Sciatic nerve (tissue), 2 donors: ENCODE measurements at regions not wholly inside any gene's neighbourhood (a gene's known extent, or its start where the extent isn't known, plus 50 kb on each side); places are given as distances from the start of the nearest gene placed in this dataset.
"Not testable (repeated sequence)": the region's sequence is repeated elsewhere in the genome, so short reads cannot be mapped to it uniquely, and the experiment has no call there.

Experiments used
- ATAC-seq: fragments of 200-7000 bp; cut with Tn5 transposase; one replicate; pipeline ENCODE4 v1.9.1; 2020; ENCODE audit warnings: mild to moderate bottlenecking, moderate library complexity
- DNase-seq: peaks from one replicate; pipeline ENCODE4 v3.0.0-alpha.2; 2020; ENCODE audit warnings: low spot score
- intact Hi-C: fragments of 100-400 bp; cut with DNase I; formaldehyde crosslinking; loops from one replicate; pipeline ENCODE4 v1.14.2; 2022
- donor health status: DM: no; HTN: no; CAD: no.
- donor health status: DM: no; HTN: no; CAD: no.

DNA sequence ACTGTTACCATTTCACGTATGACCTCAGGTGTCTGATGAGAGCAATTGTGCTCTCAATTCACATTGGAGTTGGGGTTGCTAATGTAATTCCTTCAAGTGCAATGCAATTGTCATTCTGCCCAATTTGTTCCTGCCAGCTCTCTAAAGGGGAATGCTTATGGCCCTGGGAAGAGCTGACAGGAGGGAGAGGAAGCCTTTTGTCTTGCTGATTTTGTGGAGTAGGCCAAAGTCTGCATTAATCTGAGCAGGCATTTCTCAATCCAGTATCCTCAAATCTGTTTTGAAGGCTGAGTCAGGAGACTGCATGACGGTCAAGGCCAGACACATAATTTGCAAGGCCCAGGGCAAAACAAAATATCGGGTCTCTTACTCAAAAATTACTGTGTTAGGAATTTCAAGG, 326.4 kb upstream of the SPHKAP start:
- intact Hi-C loops = no loop called here
- peak; percentile 49 for ATAC-seq
- no peak for DNase-seq

DNA sequence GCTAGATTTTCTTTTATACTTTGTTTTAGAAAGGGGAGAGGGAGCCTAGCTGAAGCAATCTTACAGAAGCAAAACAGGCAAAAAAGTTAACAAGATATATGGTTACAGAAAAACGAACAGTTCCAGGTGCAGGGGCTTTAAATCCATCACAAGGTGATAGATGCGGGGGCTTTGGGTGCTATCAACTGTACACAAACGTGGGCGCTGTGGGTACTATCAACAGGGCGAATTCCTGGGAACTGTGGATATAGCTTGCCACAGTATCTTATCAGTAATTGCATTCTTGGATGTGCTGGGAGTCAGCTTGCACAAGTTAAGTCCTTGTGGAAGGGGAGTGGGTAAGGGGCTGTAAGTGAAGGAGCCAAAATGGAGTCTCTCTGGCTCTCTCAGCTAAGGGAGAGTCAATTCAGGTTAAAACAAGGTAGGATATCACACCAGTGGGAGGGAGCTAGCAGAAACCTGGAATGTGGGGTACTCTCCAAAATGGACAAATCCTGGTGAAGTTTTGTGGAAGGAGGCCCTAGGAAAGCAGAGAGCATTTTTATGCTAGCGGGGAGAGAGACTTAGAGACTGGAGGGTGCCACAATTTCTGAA, 325.8 kb upstream of the SPHKAP start:
- intact Hi-C loops = no loop called here
- DNase-seq (no peak), ATAC-seq (no peak)

DNA sequence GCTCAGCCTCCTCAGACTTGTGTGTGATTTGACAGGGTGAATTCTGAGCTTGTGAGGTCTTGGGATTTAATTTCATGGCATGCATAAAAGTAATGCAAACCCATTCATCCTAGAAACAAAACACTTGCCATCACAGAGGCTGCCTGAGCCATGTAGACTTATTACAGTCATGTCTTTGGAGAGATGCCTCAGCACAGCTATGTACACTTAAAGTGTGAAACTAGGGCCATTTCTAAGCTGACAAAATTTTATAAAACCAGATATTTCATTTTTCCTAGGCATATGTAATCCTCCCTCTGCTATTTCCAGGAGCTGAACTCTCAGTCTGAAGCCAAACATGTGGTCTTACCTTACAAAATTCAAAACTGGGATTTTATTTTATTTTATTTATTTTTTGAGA, 322.2 kb upstream of the SPHKAP start:
- ATAC-seq (no peak), DNase-seq (no peak)
- intact Hi-C loops = no loop called here

DNA sequence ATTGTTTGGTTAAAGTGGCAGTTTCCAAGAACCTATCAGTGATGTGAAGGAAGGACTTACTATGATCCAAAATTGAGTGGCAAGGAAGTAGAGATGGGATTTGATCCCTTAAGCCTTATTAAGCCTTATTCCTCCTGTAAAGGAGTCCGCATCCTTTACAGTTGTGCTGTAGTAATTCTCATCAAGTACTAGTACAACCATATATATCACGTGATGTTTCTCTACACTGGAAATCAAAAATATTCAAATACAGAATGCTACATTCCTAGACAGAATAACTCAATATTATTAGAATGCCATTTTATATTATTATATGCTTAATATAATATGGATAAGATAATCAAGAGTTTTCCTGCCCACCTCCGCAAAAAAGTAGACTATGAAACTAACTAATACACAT, 312.4 kb upstream of the SPHKAP start:
- DNase-seq = no peak
- no peak for ATAC-seq
- intact Hi-C loops = no loop called here

DNA sequence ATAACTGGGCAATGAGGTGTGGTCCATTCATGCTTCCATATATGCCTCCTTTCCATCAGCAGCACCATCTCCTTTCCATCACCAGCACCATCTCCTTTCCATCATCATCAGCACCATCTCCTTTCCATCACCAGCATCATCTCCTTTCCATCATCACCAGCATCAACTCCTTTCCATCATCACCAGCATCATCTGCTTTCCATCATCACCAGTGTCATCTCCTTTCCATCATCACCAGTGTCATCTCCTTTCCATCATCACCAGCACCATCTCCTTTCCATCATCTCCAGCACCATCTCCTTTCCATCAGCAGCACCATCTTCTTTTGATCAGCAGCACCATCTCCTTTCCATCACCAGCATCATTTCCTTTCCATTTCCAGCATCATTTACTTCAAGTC, 297.5 kb upstream of the SPHKAP start:
- DNase-seq = no peak
- ATAC-seq = no peak
- intact Hi-C loops = no loop called here

DNA sequence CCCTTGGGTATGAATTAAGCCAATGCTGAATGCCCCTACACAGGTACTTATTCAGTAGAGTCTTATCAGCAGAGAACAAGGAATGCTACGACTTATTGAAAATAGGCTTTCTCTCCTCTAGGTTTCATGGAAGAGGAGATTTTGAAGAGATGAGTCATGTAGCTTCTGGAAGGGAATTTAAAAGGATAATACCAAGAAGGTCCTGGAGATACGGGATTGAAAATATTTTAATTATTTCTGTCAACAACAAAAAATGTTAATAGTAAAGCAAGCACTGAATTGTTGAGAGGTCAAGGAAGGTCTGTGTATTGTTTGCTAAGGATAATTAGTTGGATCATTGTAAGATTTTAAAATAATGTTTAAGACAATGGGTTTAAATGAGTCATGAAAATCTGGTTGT, 293.0 kb upstream of the SPHKAP start:
- ATAC-seq (no peak), DNase-seq (no peak)
- intact Hi-C loops = no loop called here

DNA sequence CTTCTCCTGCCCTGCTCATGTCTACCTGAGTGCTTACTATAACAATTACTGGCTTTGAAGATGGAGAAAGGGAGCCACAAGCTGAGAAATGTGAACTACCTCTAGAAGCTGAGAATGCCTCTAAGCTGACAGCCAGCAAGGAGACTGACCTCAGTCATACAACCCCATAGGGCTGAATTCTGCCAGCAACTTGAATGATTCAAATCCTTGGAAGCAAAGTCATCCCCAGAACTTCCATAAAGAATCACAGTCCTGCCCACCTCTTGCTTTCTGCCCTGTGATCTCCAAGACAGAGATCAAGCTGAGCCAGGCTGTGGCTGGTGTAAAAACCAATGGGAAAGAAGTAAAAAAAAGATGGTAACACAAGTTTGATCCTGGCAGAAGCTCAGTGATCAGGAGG, 288.2 kb upstream of the SPHKAP start:
- DNase-seq (no peak), ATAC-seq (no peak)
- intact Hi-C loops = no loop called here

DNA sequence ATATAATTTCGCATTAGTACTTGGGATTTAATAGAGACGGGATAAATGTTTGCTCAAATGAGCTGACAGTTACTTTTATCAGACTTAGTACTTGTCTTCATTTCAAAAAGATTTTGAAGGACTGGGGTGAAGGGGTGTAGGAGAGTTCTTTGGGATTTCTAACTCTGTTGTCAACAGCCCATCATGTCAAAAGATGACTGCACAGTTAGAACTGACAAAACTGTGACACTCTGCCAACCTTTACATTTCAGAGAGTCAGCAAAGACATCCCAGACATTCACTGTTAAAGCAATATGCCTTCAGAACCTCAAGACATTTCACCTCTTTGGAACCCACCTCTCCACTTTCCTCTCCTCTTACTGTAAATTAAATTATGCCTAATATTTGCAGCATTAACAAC, 285.4 kb upstream of the SPHKAP start:
- DNase-seq = no peak
- intact Hi-C loops = no loop called here
- ATAC-seq = no peak

DNA sequence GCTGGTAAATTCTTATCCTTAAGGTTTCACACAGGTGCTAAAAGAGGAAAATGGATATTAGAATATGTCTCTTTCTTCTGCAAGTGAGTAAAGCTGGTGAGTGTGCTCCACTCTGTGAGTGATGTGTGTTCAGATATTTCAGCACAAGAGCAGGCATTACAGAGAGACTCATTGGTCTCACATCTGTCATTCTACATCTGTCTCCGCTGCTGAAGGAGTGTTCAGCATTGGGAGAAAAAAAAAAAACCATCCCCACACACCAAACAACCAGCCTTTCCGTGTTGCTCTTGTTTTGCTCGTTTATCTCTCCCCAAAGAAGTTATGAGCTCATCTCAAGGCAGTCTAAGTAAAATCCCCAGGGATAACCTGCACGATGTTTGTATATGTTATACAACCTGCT, 283.9 kb upstream of the SPHKAP start:
- ATAC-seq (no peak), DNase-seq (no peak)
- intact Hi-C loops = no loop called here

DNA sequence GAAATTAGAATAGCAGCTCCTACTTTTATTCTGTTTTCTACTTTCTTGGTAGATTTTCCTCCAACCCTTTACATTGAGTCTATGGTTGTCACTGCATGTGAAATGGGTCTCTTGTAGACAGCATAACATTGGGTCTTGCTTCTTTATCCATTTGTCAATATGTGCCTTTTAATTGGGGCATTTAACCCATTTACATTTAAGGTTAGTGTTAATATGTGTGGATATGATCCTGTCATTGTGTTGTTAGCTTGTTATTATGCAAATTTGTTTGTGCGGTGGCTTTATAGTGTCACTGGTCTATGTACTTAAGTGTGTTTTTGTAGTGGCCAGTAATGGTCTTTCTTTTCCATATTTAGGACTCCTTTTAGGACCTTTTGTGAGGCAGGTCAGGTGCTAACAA, 276.9 kb upstream of the SPHKAP start:
- no peak for ATAC-seq

DNA sequence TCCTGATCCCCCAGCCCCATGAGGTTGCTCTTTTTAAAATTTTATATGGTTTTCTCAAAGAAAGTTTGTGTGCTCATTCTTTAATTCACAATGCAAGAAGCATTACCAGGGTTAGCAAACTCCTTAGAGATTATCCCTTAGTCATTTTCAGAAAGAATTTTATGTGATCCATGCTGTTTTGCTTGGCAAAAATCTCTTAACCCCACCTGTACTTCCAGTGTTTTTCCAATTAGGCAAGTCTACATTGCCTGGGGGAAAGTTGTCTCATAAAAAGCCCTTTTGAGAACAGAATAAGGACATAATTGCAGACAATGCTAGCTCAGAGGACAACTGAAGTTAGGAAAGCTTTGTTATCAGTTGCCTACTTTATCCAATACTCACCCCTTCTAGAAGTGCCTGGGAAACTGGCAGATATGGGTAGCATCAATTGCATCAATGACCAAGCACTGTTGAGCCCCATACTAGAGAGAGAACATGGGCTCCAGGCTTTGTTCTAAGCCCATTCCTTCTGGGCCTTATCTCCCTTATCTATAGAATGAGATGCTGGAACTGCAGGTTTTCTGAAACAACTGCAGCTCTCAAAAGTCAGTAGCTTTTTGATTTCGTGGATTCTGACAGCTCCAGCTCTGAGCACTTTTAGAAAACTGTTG, 265.9 kb upstream of the SPHKAP start:
- no peak for DNase-seq
- ATAC-seq = no peak
- intact Hi-C loops = no loop called here

More for the DNA sequence above, 276.9 kb upstream of the SPHKAP start:
- DNase-seq = no peak
- intact Hi-C loops = no loop called here

DNA sequence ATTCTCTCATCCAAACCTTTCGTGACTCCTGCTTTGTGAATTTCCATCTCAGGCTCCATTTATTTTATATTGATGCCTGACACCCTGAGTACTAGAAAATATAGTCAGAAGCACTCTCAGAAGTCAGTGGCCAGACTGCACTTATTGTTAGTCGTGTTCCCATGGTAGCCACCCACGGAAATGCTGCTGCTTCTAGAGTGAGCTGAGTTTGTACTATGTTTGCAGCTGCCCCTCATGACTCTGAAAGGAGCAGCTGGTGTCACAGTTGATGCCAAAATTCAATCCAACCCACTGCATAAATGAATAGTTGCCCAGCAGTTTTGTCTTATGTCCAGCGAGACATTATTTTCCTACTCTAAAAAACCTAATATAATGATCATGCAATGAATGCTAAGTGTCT, 265.2 kb upstream of the SPHKAP start:
- DNase-seq = no peak
- intact Hi-C loops = no loop called here
- peak; percentile 65 for ATAC-seq

DNA sequence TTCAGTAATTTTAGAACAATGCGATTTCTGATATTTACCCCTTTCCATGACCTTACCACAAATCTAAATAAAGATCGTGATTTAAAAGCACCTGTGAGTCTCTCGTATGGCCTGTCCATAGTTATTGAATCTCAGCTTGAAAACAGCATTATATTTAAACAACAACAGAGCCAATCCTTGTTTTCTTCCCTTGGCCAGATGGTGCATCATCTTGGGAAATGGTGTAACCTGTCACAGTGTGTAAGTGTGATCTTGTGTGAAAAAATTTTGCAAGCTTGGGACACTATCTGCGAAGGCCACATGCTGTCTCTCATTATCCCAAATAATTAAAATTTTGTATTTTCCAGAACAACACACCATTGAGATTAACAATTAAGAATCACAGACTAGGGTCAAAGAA, 262.7 kb upstream of the SPHKAP start:
- intact Hi-C loops = no loop called here
- DNase-seq (no peak), ATAC-seq (no peak)

DNA sequence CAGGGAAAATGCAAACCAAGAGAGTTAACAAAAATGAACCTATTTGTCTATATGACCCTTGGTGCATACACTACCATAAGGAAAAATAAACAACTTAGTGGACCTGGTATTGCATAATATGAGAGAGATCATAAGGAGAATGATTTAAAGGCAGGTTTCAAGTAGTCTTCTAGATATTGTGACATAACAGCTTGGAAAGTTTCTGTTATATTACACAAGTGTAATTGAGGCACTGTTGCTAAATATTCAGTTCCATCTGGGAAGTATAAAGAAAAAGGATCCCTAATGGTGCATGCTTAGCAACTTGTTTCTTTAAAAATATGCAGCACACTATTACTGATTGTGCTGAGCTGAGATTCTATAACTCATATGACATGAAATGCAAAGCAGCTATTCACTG, 252.2 kb upstream of the SPHKAP start:
- ATAC-seq = no peak
- no peak for DNase-seq
- intact Hi-C loops = no loop called here

DNA sequence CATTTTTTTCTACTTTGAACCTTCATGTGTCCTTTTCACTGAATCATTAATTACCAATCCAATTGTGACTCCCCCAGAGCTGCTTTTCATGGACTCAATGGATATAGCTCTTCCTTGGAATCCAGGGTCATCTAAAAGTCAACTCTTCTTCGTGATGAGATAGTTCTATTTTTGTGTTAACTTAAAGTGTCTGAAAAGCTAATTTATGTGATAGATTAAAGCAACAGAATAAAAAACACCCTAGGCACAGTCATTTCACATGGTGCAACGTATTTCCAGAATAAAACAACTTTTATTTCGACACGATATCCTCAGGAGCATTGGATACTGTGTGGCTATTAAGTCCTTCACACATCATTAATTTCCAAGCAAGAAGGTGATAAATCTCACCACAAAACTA, 250.6 kb upstream of the SPHKAP start:
- intact Hi-C loops = no loop called here

DNA sequence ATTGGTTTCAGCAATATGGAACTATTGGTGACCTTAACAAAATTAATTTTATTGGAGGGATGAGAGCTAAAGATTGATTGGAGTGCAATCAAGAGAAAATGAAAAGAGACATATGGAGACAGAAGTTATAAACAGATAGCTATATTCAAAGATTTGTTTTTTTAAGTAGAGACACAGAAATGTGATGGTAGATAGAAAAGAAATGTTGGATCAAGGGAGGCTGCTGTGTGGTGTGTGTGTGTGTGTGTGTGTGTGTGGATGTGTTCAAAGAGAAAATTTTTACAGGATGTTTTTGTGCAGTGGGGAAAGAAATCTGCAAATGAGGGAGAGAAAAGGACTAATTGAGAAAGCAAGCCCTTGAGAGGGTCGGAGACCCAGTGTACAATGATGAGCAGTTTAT, 249.5 kb upstream of the SPHKAP start:
- ATAC-seq = no peak
- intact Hi-C loops = no loop called here
- no peak for DNase-seq

More for the DNA sequence above, 250.6 kb upstream of the SPHKAP start:
- DNase-seq (no peak), ATAC-seq (no peak)

DNA sequence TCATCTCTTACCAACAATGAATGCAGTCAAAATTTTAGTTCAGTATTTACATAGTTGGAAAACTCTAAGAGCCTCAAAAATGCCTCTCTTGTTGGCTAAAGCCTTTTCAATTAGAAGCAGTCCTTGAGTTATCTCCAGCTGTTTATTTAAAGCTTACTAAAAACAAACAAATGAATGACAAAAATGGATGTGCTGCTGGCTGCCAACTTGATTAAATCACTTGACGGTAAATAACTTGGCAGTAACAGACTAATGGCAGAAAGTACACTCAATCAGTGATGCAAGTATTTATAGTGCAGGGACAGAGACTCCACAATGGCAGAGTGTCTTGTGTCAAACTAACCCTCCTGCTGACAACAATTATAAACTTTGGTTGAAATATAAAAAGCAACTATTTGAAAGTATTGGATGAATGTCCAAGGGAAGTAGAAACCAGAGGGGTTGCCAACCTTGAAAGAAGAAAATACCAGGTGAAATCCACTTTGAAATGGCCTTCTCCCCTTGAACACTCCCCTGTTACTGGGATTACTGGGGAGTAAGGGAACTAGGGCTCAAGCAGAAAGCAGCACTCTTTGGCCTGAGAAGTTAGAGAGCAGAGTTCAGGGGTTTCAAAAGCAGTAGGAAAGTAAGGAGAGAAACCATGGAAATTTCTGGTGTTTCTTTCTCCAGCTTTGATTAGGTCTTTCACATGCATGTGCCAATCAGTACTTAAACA, 245.2 kb upstream of the SPHKAP start:
- intact Hi-C loops = no loop called here
- ATAC-seq (no peak), DNase-seq (no peak)

DNA sequence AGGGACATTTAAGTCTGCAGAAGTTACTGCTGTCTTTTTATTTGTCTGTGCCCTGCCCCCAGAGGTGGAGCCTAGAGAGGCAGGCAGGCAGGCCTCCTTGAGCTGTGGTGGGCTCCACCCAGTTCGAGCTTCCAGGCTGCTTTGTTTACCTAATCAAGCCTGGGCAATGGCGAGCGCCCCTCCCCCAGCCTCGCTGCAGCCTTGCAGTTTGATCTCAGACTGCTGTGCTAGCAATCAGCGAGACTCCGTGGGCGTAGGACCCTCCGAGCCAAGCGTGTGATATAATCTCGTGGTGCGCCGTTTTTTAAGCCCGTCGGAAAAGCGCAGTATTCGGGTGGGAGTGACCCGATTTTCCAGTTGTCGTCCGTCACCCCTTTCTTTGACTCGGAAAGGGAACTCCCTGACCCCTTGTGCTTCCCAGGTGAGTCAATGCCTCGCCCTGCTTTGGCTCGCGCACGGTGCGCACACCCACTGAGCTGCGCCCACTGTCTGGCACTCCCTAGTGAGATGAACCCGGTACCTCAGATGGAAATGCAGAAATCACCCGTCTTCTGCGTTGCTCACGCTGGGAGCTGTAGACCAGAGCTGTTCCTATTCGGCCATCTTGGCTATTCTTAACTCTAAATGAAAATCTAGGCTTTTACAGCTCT, 244.0 kb upstream of the SPHKAP start:
- intact Hi-C loops, ATAC-seq: not testable (repeated sequence)

DNA sequence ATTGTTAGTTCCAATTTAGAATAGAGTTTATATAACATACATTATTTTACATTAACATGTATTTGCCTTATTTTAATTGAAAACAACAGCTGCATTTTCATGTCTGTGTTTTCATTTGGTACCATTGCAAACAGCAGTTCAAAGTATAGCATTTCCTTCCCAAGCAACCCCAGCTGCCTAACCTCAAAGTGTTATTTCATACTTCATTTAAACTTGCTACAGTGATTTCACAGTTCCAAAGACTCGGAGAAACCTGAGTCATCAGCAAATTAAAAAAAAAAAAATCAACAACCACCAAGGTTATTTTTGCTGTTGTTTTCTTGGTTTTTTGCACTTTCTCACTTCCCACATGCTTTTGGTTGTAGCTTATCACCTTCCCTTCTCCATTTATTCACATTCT, 236.5 kb upstream of the SPHKAP start:
- ATAC-seq (no peak), DNase-seq (no peak)
- intact Hi-C loops = no loop called here

More for the DNA sequence above, 244.0 kb upstream of the SPHKAP start:
- DNase-seq = not testable (repeated sequence)

DNA sequence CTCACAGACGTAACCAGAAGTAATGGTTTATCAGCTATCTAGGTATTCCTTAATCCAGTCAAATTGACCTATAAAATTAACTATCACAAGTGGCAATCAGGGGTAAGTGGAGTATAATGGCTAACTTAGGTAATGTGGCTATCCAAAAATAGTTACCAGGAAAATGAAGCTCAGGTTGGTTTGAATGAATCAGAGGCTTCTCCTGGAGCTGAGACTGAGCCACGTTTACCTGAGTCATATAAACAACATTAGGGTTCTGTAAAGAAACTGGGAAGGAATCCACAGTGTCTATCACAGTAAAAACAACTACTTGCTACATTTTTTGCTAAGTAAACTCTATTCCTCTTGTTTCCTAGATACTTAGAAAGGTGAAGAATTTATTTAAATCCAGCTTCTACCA, 236.0 kb upstream of the SPHKAP start:
- ATAC-seq = no peak
- intact Hi-C loops = no loop called here
- DNase-seq = no peak
